IMR-90 (cell line): ENCODE measurements at regions not wholly inside any gene's neighbourhood (a gene's known extent, or its start where the extent isn't known, plus 50 kb on each side); places are given as distances from the start of the nearest gene placed in this dataset.

Experiments used
- ATAC-seq: fragments of 200-7000 bp; cut with Tn5 transposase; 2 replicates; pipeline ENCODE4 v1.9.1; 2020; ENCODE audit warnings: low read depth, mild to moderate bottlenecking, moderate library complexity
- BruUV-seq: library from RNA; stranded (reverse); fragments of 400-500 nt; replicated peaks from 2 replicates; lab custom pipeline; 2021; lab: Mats Ljungman, UMichigan
- CTCF ChIA-PET: fragments of 300-600 bp; formaldehyde crosslinking; extraction: SDS; loops from one replicate; lab custom pipeline; 2021; ENCODE audit warnings: antibody characterized with exemption; lab: Yijun Ruan, JAX
- POLR2A ChIA-PET: fragments of 300-600 bp; sonication (Branson Sonifier 250); formaldehyde crosslinking; loops from one replicate; lab custom pipeline; 2022; ENCODE audit warnings: antibody characterized with exemption; ENCODE audit not compliant: unreplicated experiment; lab: Charles Lee
- DNase-seq: peaks from one replicate; pipeline ENCODE4 v3.0.0; 2013
- H2AFZ ChIP-seq: replicated peaks from 2 replicates; pipeline ENCODE3; 2013; ENCODE audit warnings: low read length, mild to moderate bottlenecking; ENCODE audit not compliant: poor library complexity
- H2AK5ac ChIP-seq: 2 replicates; pipeline ENCODE4 v1.6.1; 2013; ENCODE audit warnings: low read depth, low read length, inconsistent platforms
- H2AK9ac ChIP-seq: replicated peaks from 2 replicates; pipeline ENCODE3; 2013; ENCODE audit warnings: mild to moderate bottlenecking, low read depth, low read length, moderate library complexity; ENCODE audit not compliant: poor library complexity
- H2BK120ac ChIP-seq: 2 replicates; pipeline ENCODE4 v1.6.1; 2013; ENCODE audit warnings: low read depth, low read length, inconsistent platforms
- H2BK15ac ChIP-seq: 3 replicates; pipeline ENCODE4 v1.6.1; 2013; ENCODE audit warnings: low read depth, low read length, inconsistent platforms
- H2BK20ac ChIP-seq: 2 replicates; pipeline ENCODE4 v1.6.1; 2013; ENCODE audit warnings: low read depth, mild to moderate bottlenecking, inconsistent platforms, low read length, moderate library complexity
- H2BK5ac ChIP-seq: 2 replicates; pipeline ENCODE4 v1.6.1; 2013; ENCODE audit warnings: mild to moderate bottlenecking, low read depth, low read length, inconsistent platforms; ENCODE audit not compliant: poor library complexity, severe bottlenecking
- H3K14ac ChIP-seq: replicated peaks from 2 replicates; pipeline ENCODE4 v1.6.1; 2013; ENCODE audit warnings: low read depth, low read length, inconsistent platforms
- H3K18ac ChIP-seq: 2 replicates; pipeline ENCODE4 v1.6.1; 2013; ENCODE audit warnings: low read depth, low read length, control low read depth
- H3K23ac ChIP-seq: 2 replicates; pipeline ENCODE4 v1.6.1; 2013; ENCODE audit warnings: low read depth, low read length, inconsistent platforms
- H3K27ac ChIP-seq: 2 replicates; pipeline ENCODE4 v1.5.1; 2013; ENCODE audit warnings: mild to moderate bottlenecking, control low read depth, low read length; ENCODE audit not compliant: insufficient read depth
- H3K27me3 ChIP-seq: 2 replicates; pipeline ENCODE4 v1.6.1; 2013; ENCODE audit warnings: low read length; ENCODE audit not compliant: control insufficient read depth, insufficient read depth
- H3K36me3 ChIP-seq: 2 replicates; pipeline ENCODE4 v1.6.1; 2013; ENCODE audit warnings: low read length, mixed read lengths; ENCODE audit not compliant: control insufficient read depth, insufficient read depth
- H3K4ac ChIP-seq: 2 replicates; pipeline ENCODE4 v1.6.1; 2013; ENCODE audit warnings: low read depth, low read length, inconsistent platforms
- H3K4me1 ChIP-seq: 2 replicates; pipeline ENCODE4 v1.6.1; 2013; ENCODE audit warnings: low read length, mixed read lengths; ENCODE audit not compliant: control insufficient read depth, insufficient read depth
- H3K4me2 ChIP-seq: 2 replicates; pipeline ENCODE4 v1.6.1; 2013; ENCODE audit warnings: low read depth, mild to moderate bottlenecking, control low read depth, low read length, moderate library complexity
- H3K4me3 ChIP-seq: 2 replicates; pipeline ENCODE4 v1.5.1; 2013; ENCODE audit warnings: low read depth, mild to moderate bottlenecking, control low read depth, low read length, moderate library complexity; ENCODE audit not compliant: insufficient read depth
- H3K56ac ChIP-seq: 2 replicates; pipeline ENCODE4 v1.6.1; 2013; ENCODE audit warnings: low read length, inconsistent platforms; ENCODE audit not compliant: insufficient read depth; ENCODE audit errors: extremely low read depth
- H3K79me1 ChIP-seq, 2 experiments: 2 replicates each; pipeline ENCODE4 v1.6.1; 2013; ENCODE audit warnings: low read length in 2 of 2, inconsistent platforms in 1 of 2, low read depth in 1 of 2
- H3K9ac ChIP-seq: 2 replicates; pipeline ENCODE4 v1.6.1; 2013; ENCODE audit warnings: low read depth, low read length, control low read depth
- H3K9me1 ChIP-seq: 2 replicates; pipeline ENCODE4 v1.6.1; 2013; ENCODE audit warnings: low read length, inconsistent platforms; ENCODE audit not compliant: insufficient read depth
- H3K9me3 ChIP-seq: 2 replicates; pipeline ENCODE4 v1.6.1; 2013; ENCODE audit warnings: low read length; ENCODE audit not compliant: control insufficient read depth, insufficient read depth
- H4K20me1 ChIP-seq: 2 replicates; pipeline ENCODE4 v1.6.1; 2013; ENCODE audit warnings: low read length, inconsistent platforms; ENCODE audit not compliant: insufficient read depth
- H4K5ac ChIP-seq: 2 replicates; pipeline ENCODE4 v1.6.1; 2013; ENCODE audit warnings: mild to moderate bottlenecking, low read depth, low read length, control low read depth
- H4K8ac ChIP-seq, 2 experiments: 2 replicates each; pipeline ENCODE4 v1.6.1; 2013; ENCODE audit warnings: low read depth in 2 of 2, low read length in 2 of 2, control low read depth in 1 of 2, inconsistent platforms in 1 of 2
- H4K91ac ChIP-seq: 2 replicates; pipeline ENCODE4 v1.6.1; 2013; ENCODE audit warnings: low read depth, low read length, inconsistent platforms; ENCODE audit not compliant: insufficient read depth
- BHLHE40 ChIP-seq: fragments of 150-350 bp; IDR thresholded peaks from 2 replicates; pipeline ENCODE4 v1.6.1; 2016; ENCODE audit warnings: mild to moderate bottlenecking, low read depth, low read length
- MAFK ChIP-seq: IDR thresholded peaks from 2 replicates; pipeline ENCODE4 v1.6.1; 2012; ENCODE audit warnings: low read depth, low read length, improper control_type of control experiment
- MXI1 ChIP-seq: IDR thresholded peaks from 2 replicates; pipeline ENCODE4 v1.6.1; 2012; ENCODE audit warnings: low read depth, mild to moderate bottlenecking, low read length, moderate library complexity, borderline replicate concordance
- NFE2L2 ChIP-seq: fragments of 150-350 bp; IDR thresholded peaks from 2 replicates; pipeline ENCODE4 v1.6.1; 2016; ENCODE audit warnings: low read depth, mild to moderate bottlenecking, low read length
- POLR2A ChIP-seq: IDR thresholded peaks from 2 replicates; pipeline ENCODE4 v1.6.1; 2012; ENCODE audit warnings: mild to moderate bottlenecking, low read depth, low read length
- SMC3 ChIP-seq: fragments of 150-350 bp; IDR thresholded peaks from 2 replicates; pipeline ENCODE4 v1.6.1; 2016; ENCODE audit warnings: low read depth, mild to moderate bottlenecking, antibody characterized with exemption, low read length, moderate library complexity
- WGBS, 2 experiments: methylation state at CpG; one replicate each; pipeline versions ENCODE4 v1.1.5 to v1.1.7; 2013; ENCODE audit warnings: missing lambda C conversion rate in 2 of 2; ENCODE audit not compliant: insufficient read length in 1 of 2; ENCODE audit errors: extremely low coverage in 2 of 2; 5-methylcytosine and 5-hydroxymethylcytosine counted together
- dilution Hi-C: fragments of 300-500 bp; cut with HindIII; formaldehyde crosslinking; loops from one replicate; pipeline ENCODE4 v1.14.3; 2018; ENCODE audit warnings: low sequenced_read_pairs; ENCODE audit not compliant: unreplicated experiment
- in situ Hi-C: fragments of 300-500 bp; cut with MboI; formaldehyde crosslinking; loops from 3 replicates; pipeline ENCODE4 v1.14.3; 2019; ENCODE audit warnings: low sequenced_read_pairs, inconsistent platforms, mixed read lengths
- intact Hi-C: fragments of 100-400 bp; cut with micrococcal nuclease; formaldehyde crosslinking; loops from 2 replicates; pipeline ENCODE4 v1.10.0; 2022
- TF ChIP-seq, protein P1 (sequence below): fragments of 150-350 bp; IDR thresholded peaks from 2 replicates; pipeline ENCODE4 v1.6.1; 2017; ENCODE audit warnings: mild to moderate bottlenecking, antibody characterized with exemption, low read length, low read depth

DNA sequence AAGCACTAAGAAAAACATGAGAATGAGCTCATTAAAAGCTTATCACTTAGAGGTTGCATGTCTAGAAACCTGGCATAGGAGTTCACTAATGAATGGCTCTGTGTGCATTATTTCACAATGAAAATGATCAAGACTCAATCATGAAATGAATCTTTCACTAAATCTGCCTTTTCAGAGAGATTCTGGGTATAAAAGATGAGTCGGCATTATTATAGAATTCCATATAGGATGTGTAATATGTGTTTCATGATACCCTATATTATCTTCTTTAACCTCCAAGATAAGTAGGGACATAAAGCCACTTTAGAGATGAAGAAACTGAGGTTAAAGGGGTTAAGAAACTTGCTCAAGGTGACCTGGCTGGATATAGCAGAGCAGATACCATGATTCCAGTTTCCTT is 368.1 kb downstream of the DUSP10 start:
- Histone ChIP-seq H2BK20ac (no peak overlapping the region), H3K36me3 (no peaks in the 10 kb centered on the region), H3K9me1 (no peaks in the 10 kb centered on the region), H4K5ac (no peak overlapping the region), H3K27ac (no peak overlapping the region), H4K8ac (no peak overlapping the region), H3K4me2 (no peak overlapping the region), H3K23ac (no peak overlapping the region), H2AK9ac (no peak overlapping the region), H2BK15ac (no peak overlapping the region), H3K4me1 (no peaks in the 10 kb centered on the region), H4K20me1 (no peaks in the 10 kb centered on the region), H3K14ac (no peak overlapping the region), H2AK5ac (no peak overlapping the region), H2BK5ac (no peak overlapping the region), H3K4ac (no peak overlapping the region), H3K9ac (no peak overlapping the region), H2BK120ac (no peak overlapping the region), H3K18ac (no peak overlapping the region), H4K91ac (no peak overlapping the region), H3K9me3 (no peaks in the 10 kb centered on the region), H3K4me3 (no peak overlapping the region), H2AFZ (no peak overlapping the region), H3K27me3 (no peaks in the 10 kb centered on the region; the same call in 1 of the 2 replicates), H3K79me1 (no peaks in the 10 kb centered on the region), H3K56ac (no peak overlapping the region)
- intact Hi-C loops (no loop called here), in situ Hi-C loops (no loop called here), dilution Hi-C loops (no loop called here)
- DNase-seq, result no peak
- ChIA-PET CTCF (no interaction called here), POLR2A (no interaction called here)
- no TSS peak for BruUV-seq
- WGBS, 2 experiments, result no CpG with 5 or more reads among the region's 1 CpG
- TF ChIP-seq, protein P1, sequence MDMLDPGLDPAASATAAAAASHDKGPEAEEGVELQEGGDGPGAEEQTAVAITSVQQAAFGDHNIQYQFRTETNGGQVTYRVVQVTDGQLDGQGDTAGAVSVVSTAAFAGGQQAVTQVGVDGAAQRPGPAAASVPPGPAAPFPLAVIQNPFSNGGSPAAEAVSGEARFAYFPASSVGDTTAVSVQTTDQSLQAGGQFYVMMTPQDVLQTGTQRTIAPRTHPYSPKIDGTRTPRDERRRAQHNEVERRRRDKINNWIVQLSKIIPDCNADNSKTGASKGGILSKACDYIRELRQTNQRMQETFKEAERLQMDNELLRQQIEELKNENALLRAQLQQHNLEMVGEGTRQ, result no peak
- no peak for TF ChIP-seq BHLHE40
- TF ChIP-seq MAFK, result peak; percentile 93
- no peak for TF ChIP-seq SMC3
- TF ChIP-seq NFE2L2, result peak; percentile 52; the same call in 1 of the 2 replicates
- no peak for TF ChIP-seq MXI1
- no peak for TF ChIP-seq POLR2A
- ATAC-seq, result no peak
